HG02642 (cell line): ENCODE measurements at regions not wholly inside any gene's neighbourhood (a gene's known extent, or its start where the extent isn't known, plus 50 kb on each side); places are given as distances from the start of the nearest gene placed in this dataset.

Source experiments
- ATAC-seq: cut with Tn5 transposase; IDR thresholded peaks from one replicate; pipeline ENCODE4 v1.9.1; 2021; ENCODE audit warnings: mild to moderate bottlenecking; ENCODE audit not compliant: unreplicated experiment, poor library complexity

DNA sequence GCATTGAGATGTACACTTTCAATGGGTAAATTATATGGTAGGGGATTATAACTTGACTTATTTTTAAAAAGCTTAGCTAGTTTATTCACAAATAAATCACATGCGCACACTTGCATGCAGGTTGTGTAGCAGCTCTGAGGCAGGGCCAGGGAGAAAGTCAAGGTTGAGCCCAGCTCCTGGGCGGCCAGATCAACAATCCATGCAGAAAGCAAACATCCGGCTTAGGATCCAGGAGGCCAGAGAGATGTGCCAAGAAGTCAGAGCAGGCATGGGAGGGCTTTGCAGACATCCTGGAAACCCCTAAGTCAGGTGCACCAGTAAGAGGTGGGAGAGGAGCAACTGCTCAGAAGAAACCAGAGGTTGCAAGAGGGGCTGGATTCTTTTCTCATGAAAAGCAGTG is 186.5 kb downstream of the AXIN2 start:
- ATAC-seq = no peak

DNA sequence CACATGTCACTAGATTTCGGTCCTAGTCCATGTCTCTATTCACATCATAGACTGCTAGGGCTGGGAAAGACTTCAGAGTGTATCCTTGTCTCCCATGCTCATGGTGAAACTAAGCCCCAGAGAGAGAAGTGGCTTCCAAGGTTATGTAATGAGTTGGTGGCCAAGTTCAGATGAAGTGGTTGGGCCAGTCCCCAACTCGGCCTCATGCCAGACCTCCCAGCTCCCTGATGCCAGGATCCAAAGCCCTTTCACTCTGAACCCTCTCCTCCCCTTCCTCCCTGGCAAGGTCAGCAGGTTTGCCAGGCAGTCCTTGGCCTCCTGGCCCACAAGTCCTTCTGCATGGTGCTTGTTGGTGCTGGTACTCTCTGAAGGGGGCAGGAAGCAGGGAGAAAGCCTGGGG is 189.7 kb downstream of the AXIN2 start:
- no peak for ATAC-seq

DNA sequence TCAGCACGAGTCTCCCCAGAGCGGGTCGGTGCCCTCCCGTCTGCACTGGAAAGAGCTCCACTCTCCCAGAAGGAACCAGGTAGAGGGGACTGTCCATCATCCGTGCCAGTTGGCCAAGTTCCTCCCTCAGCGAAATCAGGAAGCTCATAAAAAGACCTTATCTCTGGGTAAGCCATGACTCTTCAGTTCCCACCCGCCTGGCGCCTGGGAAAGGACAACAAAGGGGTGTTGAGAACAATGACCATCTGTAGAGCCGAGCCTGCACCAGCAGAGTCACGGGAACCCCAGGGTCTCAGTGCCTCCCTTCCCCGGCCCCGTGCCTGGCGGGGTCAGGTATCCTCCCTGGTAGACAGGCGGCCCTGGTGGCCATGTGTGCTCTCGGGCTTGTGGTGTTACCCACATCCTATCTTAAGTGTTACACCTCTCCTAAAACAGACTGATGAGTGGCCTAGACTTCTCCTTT is 190.7 kb downstream of the AXIN2 start:
- ATAC-seq = no peak

DNA sequence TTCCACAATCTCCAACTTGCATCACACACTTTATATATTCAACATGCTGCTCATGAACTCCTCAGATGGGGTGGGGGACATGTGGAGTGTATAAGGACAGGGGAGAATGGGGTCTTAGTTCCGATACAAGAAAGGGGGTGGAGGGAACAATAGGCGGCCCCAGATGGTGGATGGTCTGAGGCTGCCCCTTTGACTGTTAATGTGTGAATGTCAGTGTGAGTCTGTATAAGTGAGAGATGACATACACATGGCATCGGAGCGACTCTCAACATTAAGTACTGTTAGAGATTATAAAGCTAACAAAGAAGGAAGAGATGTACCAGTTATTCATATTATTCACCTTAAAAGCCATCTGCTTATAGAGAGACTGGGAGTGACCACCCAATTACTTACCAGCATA is 193.1 kb downstream of the AXIN2 start:
- ATAC-seq = no peak

DNA sequence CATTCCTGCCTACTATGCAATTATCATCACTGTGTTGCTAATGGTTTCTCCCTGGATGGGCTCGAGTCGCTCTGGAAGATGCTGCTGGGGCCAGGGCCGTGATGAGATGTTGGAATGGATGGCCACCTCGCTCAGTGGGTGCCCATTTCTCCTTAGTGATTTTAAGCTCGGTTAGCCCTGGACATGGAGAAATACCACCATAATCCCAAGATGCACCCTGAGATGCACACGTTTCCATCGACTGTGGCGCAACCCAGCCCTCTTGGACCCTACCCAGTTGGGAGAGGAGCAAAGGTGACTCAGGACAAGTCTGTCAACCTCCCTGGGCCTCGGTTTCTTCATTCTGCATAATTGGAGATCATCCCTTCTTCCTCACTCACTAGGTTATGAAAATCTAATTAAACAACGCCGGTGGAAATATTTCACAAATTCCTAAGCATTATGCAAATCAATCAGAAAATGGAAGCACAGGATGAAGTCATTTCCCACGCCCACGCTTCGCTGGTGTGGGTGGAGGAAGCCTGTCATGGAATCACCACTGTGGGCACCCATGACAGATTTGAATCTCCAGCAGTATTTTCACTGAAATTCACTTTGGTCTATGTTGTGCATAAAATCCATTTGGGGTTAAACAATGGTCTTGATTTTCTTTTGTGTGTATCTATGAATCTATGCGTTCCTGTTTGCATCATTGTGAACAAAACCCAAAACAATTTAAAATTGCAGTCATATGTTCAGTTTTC is 195.2 kb downstream of the AXIN2 start:
- ATAC-seq = no peak

DNA sequence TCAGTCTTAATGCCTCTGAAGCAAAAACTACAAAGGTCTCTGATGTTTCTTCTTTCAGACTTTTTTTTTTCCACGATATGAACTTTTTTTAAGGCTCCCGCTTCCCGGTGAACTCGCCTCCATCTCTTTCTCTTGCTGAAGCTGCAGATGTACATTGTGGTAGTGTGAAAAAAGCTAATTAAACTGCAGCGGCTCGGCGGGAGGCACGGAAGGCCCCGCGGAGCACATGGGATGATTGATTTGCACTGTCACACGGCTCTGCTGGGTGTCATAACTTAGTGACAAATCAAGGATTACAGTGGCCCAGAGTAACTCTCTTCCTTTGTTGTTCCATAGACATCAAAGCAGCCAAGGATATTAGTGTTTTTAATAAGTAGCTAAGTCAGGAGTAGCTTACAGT is 196.3 kb downstream of the AXIN2 start:
- ATAC-seq = no peak

DNA sequence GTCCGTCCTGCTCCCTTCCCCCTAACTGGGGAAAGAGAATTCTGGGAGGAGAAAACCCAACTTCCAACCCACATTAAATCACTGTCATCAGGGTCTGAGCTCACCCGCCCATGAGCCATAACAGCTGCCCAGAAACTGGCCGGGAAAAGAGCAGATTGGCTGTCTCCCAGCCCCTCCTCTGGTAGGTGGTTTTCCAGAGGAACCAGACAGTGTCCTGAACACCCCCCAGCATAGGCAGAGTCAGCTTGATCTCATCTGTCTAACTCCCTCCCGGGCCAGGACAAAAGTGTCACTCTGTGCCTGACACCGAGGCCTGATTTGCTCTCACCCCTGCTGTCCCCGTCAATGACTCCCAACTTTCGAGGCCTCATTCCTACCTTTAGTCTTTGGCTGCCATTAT is 197.0 kb downstream of the AXIN2 start:
- ATAC-seq = no peak

DNA sequence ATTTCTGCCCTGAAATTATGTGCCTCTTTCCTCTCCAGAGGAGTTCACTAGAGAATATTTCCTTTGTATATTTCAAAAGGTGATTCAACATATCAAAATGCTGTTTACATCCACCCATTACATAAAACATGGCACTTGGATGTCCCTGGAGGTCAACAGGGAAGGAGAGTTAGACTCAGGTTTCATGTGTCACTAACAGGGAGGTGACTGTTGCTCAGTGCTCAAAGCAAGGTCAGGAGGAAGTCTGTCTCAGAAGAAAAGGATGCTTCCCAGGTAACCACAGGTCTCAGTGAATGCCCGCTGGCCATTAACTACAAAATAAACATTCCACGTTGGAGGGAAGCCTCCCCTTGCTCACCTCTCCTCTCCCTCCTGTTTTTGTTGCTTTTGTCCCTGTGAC is 198.6 kb downstream of the AXIN2 start:
- ATAC-seq = no peak

DNA sequence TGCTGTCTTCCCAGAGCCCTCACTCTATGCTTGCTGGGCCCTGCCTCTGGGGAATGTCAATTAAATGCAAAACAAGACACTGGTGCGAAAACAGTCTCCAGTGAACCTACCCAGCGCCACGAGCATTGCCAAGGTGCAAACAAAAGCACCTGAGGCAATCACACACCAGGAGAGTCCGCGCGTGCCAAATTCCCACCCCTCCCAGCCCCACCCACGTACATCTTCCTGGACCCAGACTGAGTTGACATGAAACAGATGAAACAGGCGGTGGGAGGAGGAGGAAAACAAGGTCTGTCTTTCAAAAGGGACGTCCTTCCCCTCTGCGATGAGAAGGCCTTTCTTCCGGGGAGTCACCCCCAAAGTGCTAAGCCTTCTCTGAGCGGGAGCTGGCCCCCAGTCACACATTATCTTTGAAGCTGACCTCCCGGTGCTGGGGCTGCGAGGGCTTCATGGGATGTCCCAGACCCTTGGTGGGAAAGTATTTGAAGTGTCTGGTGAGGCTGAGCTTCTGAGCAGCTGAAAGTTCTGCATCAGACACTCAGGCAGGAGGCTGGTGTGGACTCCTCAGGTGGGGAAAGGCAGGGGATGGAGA is 200.4 kb downstream of the AXIN2 start:
- ATAC-seq = no peak

DNA sequence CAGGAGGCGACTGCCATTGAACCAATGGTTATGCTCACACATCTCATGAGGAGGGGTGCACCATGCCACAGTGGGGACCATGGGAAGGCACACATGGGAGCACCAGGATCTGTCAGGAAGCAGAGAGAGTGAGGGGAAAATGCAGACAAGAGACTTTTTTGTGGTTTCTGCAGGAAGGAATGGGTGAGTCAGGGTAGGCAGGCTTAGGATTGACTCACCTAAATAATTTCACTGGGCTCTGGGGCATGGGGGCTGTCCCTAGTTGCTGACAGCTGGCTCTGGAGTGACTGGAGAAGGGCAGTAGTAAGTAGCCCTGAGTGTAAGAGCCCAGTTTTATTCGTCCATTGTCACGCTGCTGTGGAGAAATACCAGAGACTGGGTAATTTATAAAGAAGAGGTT is 202.4 kb downstream of the AXIN2 start:
- ATAC-seq = no peak

DNA sequence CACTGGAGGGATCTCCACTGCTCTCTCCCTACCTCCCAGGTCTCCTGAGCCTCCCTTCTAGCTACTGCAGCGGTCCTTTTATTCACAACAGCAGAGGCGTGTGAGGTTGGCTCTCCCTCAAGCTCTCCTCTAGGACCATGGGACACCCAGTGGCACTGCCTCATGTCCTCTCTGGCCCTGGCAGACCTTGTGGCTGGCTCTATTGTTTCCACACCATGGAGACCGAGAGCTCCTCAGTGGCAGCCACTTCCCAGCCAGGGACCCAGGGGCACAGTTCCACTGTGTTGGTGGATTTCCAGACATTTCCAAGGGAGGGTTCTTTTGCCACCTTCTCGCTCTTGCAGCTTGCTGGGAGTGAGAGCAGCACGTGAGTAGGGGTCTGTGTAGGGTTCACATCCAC is 204.9 kb downstream of the AXIN2 start:
- no peak for ATAC-seq

DNA sequence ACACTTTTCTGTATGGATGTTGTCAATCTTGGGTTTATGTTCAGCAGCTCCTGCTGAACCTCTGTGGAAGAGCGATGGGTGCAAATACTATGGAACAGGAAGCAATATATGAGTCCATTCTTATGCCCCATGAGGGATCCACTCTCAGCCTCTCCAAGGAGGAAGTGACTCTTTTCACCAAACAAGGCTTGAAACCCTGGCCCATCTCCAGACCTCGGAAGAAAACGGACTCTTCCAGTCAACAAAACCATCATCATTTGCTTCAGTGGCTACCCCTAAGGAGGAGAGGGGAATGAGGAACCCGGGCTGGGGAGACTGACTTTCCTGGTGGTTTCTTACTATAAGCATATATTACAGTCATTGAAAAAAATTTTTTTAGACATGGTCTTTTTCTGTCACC is 206.2 kb downstream of the AXIN2 start:
- ATAC-seq = no peak

DNA sequence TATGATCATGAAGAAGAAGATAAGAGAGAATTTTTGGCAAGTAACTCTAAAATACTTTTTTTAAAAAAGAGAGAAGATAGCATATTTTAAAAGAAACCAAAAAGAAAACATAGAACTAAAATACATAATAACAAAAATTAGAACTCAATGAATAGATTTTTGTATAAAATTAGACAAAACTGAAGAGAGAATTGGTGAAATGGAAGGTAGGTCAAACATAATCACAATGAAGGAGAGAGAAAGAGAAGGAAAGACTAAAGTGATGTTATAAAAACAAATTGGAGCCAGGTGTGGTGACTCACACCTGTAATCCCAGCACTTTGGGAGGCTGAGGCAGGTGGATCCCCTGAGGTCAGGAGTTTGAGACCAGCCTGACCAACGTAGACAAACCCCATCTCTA is 211.5 kb downstream of the AXIN2 start:
- ATAC-seq = no peak

DNA sequence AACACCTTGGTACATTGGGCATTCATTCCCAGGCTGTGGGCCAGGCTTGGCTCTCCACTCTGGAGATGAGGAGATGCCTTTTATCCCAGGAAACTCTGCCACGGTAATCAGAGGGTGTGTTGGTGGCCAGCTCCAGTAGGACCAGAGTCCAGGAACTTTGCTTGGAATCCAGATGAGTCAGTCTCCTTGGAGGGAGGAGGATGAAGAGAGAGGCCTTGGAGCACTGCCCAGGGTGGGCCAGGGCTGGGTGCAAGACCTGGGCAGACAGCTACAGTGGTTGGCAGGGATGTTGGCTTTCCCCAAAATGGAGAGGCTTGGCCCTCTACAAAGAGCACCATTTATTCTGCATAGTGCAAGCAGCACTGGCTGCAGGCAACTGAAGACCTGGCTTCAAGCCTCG is 209.0 kb downstream of the RGS9 start:
- no peak for ATAC-seq

DNA sequence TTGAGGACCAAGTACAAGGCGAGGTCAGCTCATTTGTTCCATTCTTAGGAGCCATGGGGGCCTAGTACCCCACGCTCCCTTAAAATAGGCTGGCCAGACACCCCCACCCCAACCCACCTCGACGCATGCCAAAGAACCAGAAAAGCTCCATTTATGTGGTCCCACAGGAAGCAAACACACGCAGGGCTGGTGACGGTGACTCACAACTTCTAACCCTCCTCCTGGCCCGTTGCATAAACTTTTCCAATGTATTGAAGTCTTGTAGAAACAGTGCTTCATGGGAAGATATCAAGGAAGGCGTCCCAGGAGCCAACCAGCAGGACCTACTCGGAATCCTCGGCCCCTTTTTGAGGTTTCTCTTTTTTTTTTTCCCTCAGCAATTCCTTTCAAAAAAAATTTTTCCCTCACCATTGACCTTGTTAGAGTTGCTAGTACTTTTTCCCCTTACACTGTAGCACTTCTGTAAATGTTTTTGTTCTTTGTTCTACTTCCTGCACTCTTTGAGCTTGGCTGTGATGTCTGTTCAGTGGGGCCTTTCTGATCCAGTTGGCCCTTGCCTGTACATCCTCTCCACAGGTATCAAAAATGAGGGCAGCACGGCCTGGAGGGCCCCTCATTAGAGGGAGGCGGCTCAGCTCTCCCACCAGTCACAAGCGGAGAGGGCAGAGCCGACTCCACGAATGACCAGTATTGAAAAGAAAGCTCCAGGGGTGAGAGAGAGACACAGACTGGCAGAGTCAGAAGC is 208.3 kb downstream of the RGS9 start:
- no peak for ATAC-seq

DNA sequence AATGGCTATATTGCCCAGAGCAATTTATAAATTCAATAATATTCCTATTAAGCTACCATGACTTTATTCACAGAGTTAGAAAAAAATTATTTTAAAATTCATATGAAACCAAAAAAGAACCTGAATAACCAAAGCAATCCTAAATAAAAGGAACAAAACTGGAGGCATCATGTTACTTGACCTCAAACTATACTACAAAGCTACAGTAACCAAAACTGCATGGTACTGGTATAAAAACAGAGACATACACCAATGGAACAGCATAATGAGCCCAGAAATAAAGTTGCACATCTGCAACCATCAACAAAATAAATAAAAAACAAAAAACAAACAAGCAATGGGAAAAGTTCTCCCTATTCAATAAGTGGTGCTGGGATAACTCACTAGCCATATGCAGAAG is 203.2 kb downstream of the RGS9 start:
- ATAC-seq = no peak

DNA sequence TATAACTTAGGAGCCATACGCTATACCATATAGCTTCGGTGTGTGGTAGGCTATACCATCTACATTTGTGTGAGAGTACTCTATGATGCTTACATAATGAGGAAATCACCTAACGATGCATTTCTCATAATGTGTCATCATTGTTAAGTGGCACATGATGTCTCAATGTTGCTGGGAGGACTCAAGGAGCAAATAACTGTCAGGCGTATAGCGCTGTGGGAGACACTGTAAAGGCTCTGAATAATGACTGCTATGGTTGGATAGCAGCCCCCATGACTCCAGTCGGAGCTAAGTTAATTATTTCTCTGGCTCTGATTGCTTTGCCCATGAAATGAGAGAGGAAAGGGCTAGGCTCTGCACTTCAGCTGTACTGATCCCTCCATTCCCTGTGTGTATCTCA is 197.2 kb downstream of the RGS9 start:
- ATAC-seq = no peak

DNA sequence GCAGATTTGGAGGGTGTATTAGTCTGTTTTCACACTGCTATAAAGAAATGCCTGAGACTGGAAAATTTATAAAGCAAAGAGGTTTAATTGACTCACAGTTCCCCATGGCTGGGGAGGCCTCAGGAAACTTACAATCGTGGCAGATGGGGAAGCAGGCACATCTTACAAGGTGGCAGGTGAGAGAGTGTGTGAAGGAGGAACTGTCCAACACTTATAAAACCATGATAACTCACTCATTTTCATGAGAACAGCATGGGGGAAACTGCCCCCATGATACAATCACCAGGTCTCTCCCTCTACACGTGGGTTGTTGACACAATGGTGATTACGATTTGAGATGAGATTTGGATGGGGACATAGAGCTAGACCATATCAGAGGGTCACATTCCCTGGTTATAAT is 195.6 kb downstream of the RGS9 start:
- no peak for ATAC-seq

DNA sequence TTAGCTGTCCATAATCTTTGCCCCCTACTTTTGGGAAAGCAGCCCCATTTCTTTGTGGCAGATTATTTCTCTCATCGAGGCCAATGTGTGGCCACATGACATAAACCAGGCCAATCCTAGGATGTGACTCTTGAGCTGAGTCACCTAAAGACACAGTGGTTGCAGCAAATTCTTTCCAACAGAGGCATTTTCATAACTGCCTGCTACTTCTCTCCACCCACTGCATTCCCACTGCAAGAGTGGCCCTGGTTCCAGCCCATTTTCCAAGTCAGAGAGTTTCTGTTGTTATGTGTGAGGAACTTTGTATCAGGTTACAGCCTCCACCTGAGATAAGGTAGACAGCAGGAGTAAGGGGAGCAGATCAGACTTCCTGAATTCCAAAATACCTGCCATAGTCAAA is 195.2 kb downstream of the RGS9 start:
- no peak for ATAC-seq

DNA sequence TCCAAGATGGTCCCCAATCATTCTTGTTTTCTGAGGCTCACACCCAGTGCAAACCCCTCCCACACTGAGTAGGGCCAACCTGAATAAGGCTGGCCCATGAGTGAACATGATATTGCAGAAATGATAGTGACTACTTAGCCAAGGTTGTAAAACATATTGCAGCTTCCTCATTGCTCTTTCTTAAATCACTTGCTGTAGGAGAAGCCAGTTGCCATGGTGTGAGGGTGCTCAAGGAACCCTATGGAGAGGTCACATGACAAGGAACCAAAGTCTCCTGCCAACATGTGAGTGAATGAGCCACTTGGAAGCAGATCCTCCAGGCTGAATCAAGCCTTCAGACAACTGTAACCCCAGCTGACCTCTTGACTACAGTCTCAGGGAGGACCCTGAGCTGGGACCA is 191.4 kb downstream of the RGS9 start:
- ATAC-seq = no peak

DNA sequence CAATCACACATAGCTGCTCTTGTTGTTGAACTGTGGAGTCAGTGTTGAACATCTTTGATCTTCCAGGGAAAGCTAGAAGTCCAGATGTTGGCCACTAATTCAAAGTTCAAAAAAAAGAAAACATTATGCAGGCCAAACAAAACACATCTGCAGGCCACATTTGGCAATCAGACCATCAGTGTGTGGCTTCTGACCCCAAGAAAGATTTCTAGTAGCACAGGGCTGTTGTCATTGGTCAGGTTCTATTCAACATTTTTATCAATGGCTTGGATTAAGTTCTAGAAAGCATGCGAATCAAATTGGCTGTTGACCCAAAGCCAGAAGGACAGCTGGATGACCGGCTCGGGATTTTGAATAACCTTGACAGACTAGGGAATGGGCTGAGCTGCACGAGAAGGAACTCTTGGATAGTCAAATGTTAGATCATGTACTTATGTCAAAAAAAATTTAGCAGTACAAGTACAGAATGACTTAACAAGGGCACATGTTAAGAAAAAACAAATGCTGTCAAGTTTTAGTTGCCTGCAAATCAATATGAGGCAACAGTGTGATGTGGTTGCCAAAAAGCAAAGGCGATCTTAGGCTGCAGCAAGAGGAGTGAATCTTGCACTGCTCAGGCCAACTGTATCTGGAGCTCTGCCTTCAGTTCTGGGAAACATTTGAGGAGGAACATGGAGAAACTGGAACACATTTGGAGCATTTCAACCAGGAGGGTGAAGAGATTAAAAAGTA is 187.6 kb downstream of the RGS9 start:
- ATAC-seq = no peak
